H1 (cell line): ENCODE measurements at regions not wholly inside any gene's neighbourhood (a gene's known extent, or its start where the extent isn't known, plus 50 kb on each side); places are given as distances from the start of the nearest gene placed in this dataset.

Source experiments
- BRCA1 ChIP-seq: IDR thresholded peaks from 2 replicates; pipeline ENCODE4 v1.6.1; 2012; ENCODE audit warnings: low read depth, low read length, improper control_type of control experiment
- POLR2AphosphoS5 ChIP-seq: IDR thresholded peaks from 2 replicates; pipeline ENCODE4 v1.6.1; 2011; ENCODE audit warnings: low read depth, low read length
- SIX5 ChIP-seq: IDR thresholded peaks from 2 replicates; pipeline ENCODE4 v1.6.1; 2011; ENCODE audit warnings: mild to moderate bottlenecking, low read depth, low read length

GRCh38 chr22:34036931-34037330 lies 116.7 kb upstream of the LARGE1 start (continued):
- no peak for TF ChIP-seq POLR2AphosphoS5
- no peak for TF ChIP-seq BRCA1
- TF ChIP-seq SIX5, result no peak
